ENCODE measurements at regions not wholly inside any gene's neighbourhood (a gene's known extent, or its start where the extent isn't known, plus 50 kb on each side); places are given as distances from the start of the nearest gene placed in this dataset.

- TF ChIP-seq POLR2AphosphoS5 (IDR thresholded peaks at IDR 0.05; ENCODE audit: borderline replicate concordance, low read depth, low read length) (no peak), FOXP2 (optimal IDR thresholded peaks at IDR 0.05; ENCODE audit: control extremely low read depth, extremely low read length, insufficient read depth) (no peak), EZH2 (IDR thresholded peaks at IDR 0.05) (no peak)
- Histone ChIP-seq H3K27ac (no peak overlapping the region), H3K9me3 (ENCODE audit: low read depth, low read length) (no peaks in the 10 kb centered on the region), H3K9ac (ENCODE audit: insufficient read length) (no peak overlapping the region), H3K4me3 (no peak overlapping the region), H3K36me3 (ENCODE audit: insufficient read depth, low read length) (no peaks in the 10 kb centered on the region)
- no peak for DNase-seq (ENCODE audit: low read depth, low spot score)
Measured at GRCh38 chr6:130288065-130288464, 65.3 kb upstream of the SAMD3 start.

- peak overlapping the region; percentile 35; the same call in 1 of the 2 replicates for H3K4me3 ChIP-seq
- H3K9ac ChIP-seq (ENCODE audit: insufficient read length) = no peak overlapping the region
- TF ChIP-seq FOXP2 (optimal IDR thresholded peaks at IDR 0.05; ENCODE audit: control extremely low read depth, extremely low read length, insufficient read depth) = no peak
- TF ChIP-seq POLR2AphosphoS5 (IDR thresholded peaks at IDR 0.05; ENCODE audit: borderline replicate concordance, low read depth, low read length) = no peak
- no peak for TF ChIP-seq EZH2 (IDR thresholded peaks at IDR 0.05)
- H3K36me3 ChIP-seq (ENCODE audit: insufficient read depth, low read length) = no peaks in the 10 kb centered on the region
- peak overlapping the region; percentile 59 for H3K27ac ChIP-seq
- peak; percentile 35 for DNase-seq (ENCODE audit: low read depth, low spot score)
- no peaks in the 10 kb centered on the region for H3K9me3 ChIP-seq (ENCODE audit: low read depth, low read length)
Measured at GRCh38 chr6:130282234-130282995, 59.7 kb upstream of the SAMD3 start.

GRCh38 chr6:130276507-130276906 lies 53.8 kb upstream of the SAMD3 start:
- peaks cover 3% of the 10 kb centered on the region; the same call in 1 of the 2 replicates for H3K9me3 ChIP-seq (ENCODE audit: low read depth, low read length)
- DNase-seq (ENCODE audit: low read depth, low spot score) = no peak

GRCh38 chr6:130274007-130274406 lies 51.3 kb upstream of the SAMD3 start:
- Histone ChIP-seq H3K9me3 (ENCODE audit: low read depth, low read length) (peaks cover 3% of the 10 kb centered on the region; the same call in 1 of the 2 replicates), H3K36me3 (ENCODE audit: insufficient read depth, low read length) (no peaks in the 10 kb centered on the region)
- DNase-seq (ENCODE audit: low read depth, low spot score) = no peak

More at GRCh38 chr6:130276507-130276906, 53.8 kb upstream of the SAMD3 start:
- H3K9ac ChIP-seq (ENCODE audit: insufficient read length) = no peak overlapping the region
- no peaks in the 10 kb centered on the region for H3K36me3 ChIP-seq (ENCODE audit: insufficient read depth, low read length)
- H3K27ac ChIP-seq = no peak overlapping the region
- no peak overlapping the region for H3K4me3 ChIP-seq
- TF ChIP-seq FOXP2 (optimal IDR thresholded peaks at IDR 0.05; ENCODE audit: control extremely low read depth, extremely low read length, insufficient read depth) = no peak
- no peak for TF ChIP-seq POLR2AphosphoS5 (IDR thresholded peaks at IDR 0.05; ENCODE audit: borderline replicate concordance, low read depth, low read length)
- TF ChIP-seq EZH2 (IDR thresholded peaks at IDR 0.05) = no peak

More at GRCh38 chr6:130274007-130274406, 51.3 kb upstream of the SAMD3 start:
- TF ChIP-seq POLR2AphosphoS5 (IDR thresholded peaks at IDR 0.05; ENCODE audit: borderline replicate concordance, low read depth, low read length) (no peak), FOXP2 (optimal IDR thresholded peaks at IDR 0.05; ENCODE audit: control extremely low read depth, extremely low read length, insufficient read depth) (no peak), EZH2 (IDR thresholded peaks at IDR 0.05) (no peak)
- no peak overlapping the region for H3K9ac ChIP-seq (ENCODE audit: insufficient read length)
- H3K4me3 ChIP-seq = no peak overlapping the region
- H3K27ac ChIP-seq = no peak overlapping the region
